Left lung (tissue), 4 donors: ENCODE measurements at regions not wholly inside any gene's neighbourhood (a gene's known extent, or its start where the extent isn't known, plus 50 kb on each side); places are given as distances from the start of the nearest gene placed in this dataset.

Source experiments
- ATAC-seq: fragments of 200-7000 bp; cut with Tn5 transposase; one replicate; pipeline ENCODE4 v1.9.1; 2020; ENCODE audit warnings: moderate library complexity
- DNase-seq, 4 donors: peaks; one replicate each; pipeline ENCODE4 v3.0.0-alpha.2; 2013 to 2020
- H3K27ac ChIP-seq, 2 donors: fragments of 200-600 bp; sonication (generic) in 1 of 2; one replicate each; pipeline versions ENCODE4 v1.5.0 to v1.8.0; 2020 to 2021
- H3K27me3 ChIP-seq, 2 donors: fragments of 200-600 bp; sonication (generic) in 1 of 2; one replicate each; pipeline versions ENCODE4 v1.5.0 to v1.8.0; 2020 to 2021
- H3K36me3 ChIP-seq, 2 donors: fragments of 200-600 bp; sonication (generic) in 1 of 2; one replicate each; pipeline versions ENCODE4 v1.5.0 to v1.8.0; 2020 to 2021
- H3K4me1 ChIP-seq, 2 donors: fragments of 200-600 bp; one replicate each; pipeline ENCODE4 v1.8.0; 2021
- H3K4me3 ChIP-seq, 2 donors: fragments of 200-600 bp; sonication (generic) in 1 of 2; one replicate each; pipeline versions ENCODE4 v1.5.0 to v1.8.0; 2020 to 2021; ENCODE audit warnings: mild to moderate bottlenecking in 1 of 2
- H3K9me3 ChIP-seq, 2 donors: fragments of 200-600 bp; sonication (generic) in 1 of 2; one replicate each; pipeline versions ENCODE4 v1.5.0 to v1.8.0; 2020 to 2021
- intact Hi-C, 2 donors: fragments of 100-400 bp; cut with DNase I; formaldehyde crosslinking; loops; one replicate each; pipeline versions ENCODE4 v1.11.2 to v1.14.2; 2022
- TF ChIP-seq, protein P1 (sequence below), 2 donors: fragments of 200-600 bp; sonication (generic) in 1 of 2; IDR thresholded peaks; one replicate each; pipeline versions ENCODE4 v1.5.0 to v1.8.0; 2021; ENCODE audit warnings: antibody characterized with exemption in 2 of 2
- donor health status: DM: no; HTN: yes; CAD: no.
- donor health status: DM: no; HTN: no; CAD: no.

GRCh38 chr3:194775731-194776130, 90.0 kb downstream of the FAM43A start:
- Histone ChIP-seq H3K4me1 (peaks cover 0 to 9% of the 10 kb centered on the region in 2 donors), H3K36me3 (no peaks in the 10 kb centered on the region), H3K27ac (no peak overlapping the region), H3K4me3 (no peak overlapping the region), H3K9me3 (no peaks in the 10 kb centered on the region), H3K27me3 (no peaks in the 10 kb centered on the region)
- DNase-seq (no peak), ATAC-seq (no peak)
- intact Hi-C loops: no loop called here
- TF ChIP-seq, protein P1, sequence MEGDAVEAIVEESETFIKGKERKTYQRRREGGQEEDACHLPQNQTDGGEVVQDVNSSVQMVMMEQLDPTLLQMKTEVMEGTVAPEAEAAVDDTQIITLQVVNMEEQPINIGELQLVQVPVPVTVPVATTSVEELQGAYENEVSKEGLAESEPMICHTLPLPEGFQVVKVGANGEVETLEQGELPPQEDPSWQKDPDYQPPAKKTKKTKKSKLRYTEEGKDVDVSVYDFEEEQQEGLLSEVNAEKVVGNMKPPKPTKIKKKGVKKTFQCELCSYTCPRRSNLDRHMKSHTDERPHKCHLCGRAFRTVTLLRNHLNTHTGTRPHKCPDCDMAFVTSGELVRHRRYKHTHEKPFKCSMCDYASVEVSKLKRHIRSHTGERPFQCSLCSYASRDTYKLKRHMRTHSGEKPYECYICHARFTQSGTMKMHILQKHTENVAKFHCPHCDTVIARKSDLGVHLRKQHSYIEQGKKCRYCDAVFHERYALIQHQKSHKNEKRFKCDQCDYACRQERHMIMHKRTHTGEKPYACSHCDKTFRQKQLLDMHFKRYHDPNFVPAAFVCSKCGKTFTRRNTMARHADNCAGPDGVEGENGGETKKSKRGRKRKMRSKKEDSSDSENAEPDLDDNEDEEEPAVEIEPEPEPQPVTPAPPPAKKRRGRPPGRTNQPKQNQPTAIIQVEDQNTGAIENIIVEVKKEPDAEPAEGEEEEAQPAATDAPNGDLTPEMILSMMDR (IDR thresholded peaks at IDR 0.05): no peak

DNA sequence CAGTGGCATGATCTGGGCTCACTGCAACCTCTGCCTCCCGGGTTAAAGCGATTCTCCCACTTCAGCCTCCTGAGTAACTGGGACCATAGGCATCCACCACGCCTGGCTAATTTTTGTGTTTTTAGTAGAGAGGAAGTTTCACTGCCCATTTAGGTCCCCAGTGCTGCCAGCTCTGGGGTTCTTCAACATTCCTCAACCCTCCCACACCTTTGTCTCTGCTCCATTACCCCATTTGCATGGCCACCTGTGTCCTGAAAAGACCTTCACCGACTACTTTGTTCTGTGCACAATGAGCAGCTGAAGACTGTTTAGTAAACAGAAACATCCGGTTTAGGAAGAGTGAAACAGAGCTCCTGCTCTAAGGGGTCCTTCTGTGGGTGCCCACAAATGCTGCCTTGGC, 92.0 kb downstream of the FAM43A start:
- ATAC-seq (no peak), DNase-seq (no peak)
- Histone ChIP-seq H3K27me3 (no peaks in the 10 kb centered on the region), H3K9me3 (no peaks in the 10 kb centered on the region), H3K27ac (no peak overlapping the region), H3K4me3 (no peak overlapping the region), H3K36me3 (no peaks in the 10 kb centered on the region), H3K4me1 (peaks cover 0 to 9% of the 10 kb centered on the region in 2 donors)
- TF ChIP-seq, protein P1 (IDR thresholded peaks at IDR 0.05): no peak
- intact Hi-C loops: no loop called here

GRCh38 chr3:194779729-194780224, 94.1 kb downstream of the FAM43A start:
- Histone ChIP-seq H3K36me3 (no peaks in the 10 kb centered on the region), H3K9me3 (no peaks in the 10 kb centered on the region), H3K27ac (no peak overlapping the region), H3K27me3 (no peaks in the 10 kb centered on the region), H3K4me1 (peaks cover 0 to 3% of the 10 kb centered on the region in 2 donors), H3K4me3 (no peak overlapping the region)
- no peak for DNase-seq
- intact Hi-C loops: no loop called here
- TF ChIP-seq, protein P1 (IDR thresholded peaks at IDR 0.05): no peak
- ATAC-seq: no peak

DNA sequence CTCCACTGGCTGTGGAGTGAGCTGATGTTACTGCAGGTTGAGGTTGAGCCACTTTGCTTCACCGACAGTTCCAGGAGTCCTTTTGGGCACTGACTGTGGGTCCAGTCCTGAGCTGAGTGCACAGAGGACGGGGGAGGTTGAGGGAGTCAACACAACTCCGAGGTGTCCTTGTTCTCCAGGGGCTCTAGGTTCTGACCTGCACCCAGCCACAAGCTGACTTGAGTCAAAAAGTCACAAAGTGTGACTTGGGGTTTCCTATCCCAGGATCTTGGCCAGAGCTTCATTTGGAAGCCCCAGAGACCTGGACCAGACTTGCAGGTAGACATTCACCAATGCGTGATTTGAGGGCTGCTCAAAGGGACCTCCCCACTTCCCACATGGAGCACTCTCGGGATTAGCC, 95.0 kb downstream of the FAM43A start:
- Histone ChIP-seq H3K27me3 (no peaks in the 10 kb centered on the region), H3K27ac (no peak overlapping the region), H3K4me3 (no peak overlapping the region), H3K4me1 (peaks cover 0 to 7% of the 10 kb centered on the region in 2 donors), H3K9me3 (no peaks in the 10 kb centered on the region), H3K36me3 (no peaks in the 10 kb centered on the region)
- DNase-seq (no peak), ATAC-seq (no peak)
- TF ChIP-seq, protein P1 (IDR thresholded peaks at IDR 0.05): no peak
- intact Hi-C loops: no loop called here

DNA sequence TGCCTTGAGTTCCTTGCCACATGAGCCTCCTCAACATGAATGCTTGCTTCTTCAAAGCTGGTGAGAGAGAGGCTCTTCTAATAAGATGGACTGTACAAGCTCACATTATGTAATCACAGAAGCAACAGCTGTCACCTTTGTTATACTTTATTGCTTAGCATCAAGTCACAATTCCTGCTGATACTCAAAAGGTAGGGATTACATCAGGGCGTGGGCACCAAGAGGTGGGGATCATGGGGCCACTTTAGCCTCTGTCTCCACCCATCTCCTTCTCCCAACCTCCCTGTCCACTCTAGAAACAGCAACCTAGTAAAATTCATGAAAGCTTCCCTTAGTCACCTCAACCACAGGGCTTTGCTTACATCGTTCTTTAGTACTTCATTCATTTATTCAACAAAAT, 95.9 kb downstream of the FAM43A start:
- ATAC-seq (no peak), DNase-seq (no peak)
- TF ChIP-seq, protein P1 (IDR thresholded peaks at IDR 0.05): no peak
- Histone ChIP-seq H3K4me3 (no peak overlapping the region), H3K9me3 (no peaks in the 10 kb centered on the region), H3K27ac (no peak overlapping the region), H3K27me3 (no peaks in the 10 kb centered on the region), H3K36me3 (no peaks in the 10 kb centered on the region), H3K4me1 (peaks cover 0 to 5% of the 10 kb centered on the region in 2 donors)
- intact Hi-C loops: no loop called here
